ENCODE measurements at regions not wholly inside any gene's neighbourhood (a gene's known extent, or its start where the extent isn't known, plus 50 kb on each side); places are given as distances from the start of the nearest gene placed in this dataset.

GRCh38 chr4:43411226-43411625 lies 518.7 kb downstream of the GRXCR1 start:
- Histone ChIP-seq H3K4me2 (ENCODE audit: low read depth, low read length) (no peak overlapping the region), H3K4me3 (replicated peaks in 1 of 3; ENCODE audit: insufficient read depth in 1 of 3, low read depth in 2 of 3, low read length in 3 of 3) (no peak overlapping the region), H3K79me2 (ENCODE audit: insufficient read depth, low read length) (no peaks in the 10 kb centered on the region), H3K27me3 (ENCODE audit: control insufficient read depth in 1 of 2, insufficient read depth in 2 of 2, low read length in 2 of 2) (no peaks in the 10 kb centered on the region), H4K20me1 (ENCODE audit: insufficient read depth, low read length) (no peaks in the 10 kb centered on the region), H3K9me3 (ENCODE audit: low read length) (peaks cover 53% of the 10 kb centered on the region), H2AFZ (ENCODE audit: low read length) (no peak overlapping the region), H3K27ac (ENCODE audit: extremely low read length, insufficient read depth, low read length) (no peak overlapping the region), H3K9ac (ENCODE audit: insufficient read depth, low read depth, low read length) (no peak overlapping the region), H3K36me3 (replicated peaks in 1 of 2; ENCODE audit: control insufficient read depth in 1 of 2, insufficient read depth in 2 of 2, low read length in 2 of 2) (no peaks in the 10 kb centered on the region), H3K4me1 (ENCODE audit: insufficient read depth, low read length) (no peaks in the 10 kb centered on the region)
- FAIRE-seq (no peak), ATAC-seq (no peak), DNase-seq (ENCODE audit: low spot score) (no peak)
- CTCF ChIA-PET (ENCODE audit: low intra/inter-chr PET ratio, low total read pairs), result no interaction called here
- in situ Hi-C loops (cut with HindIII; ENCODE audit: extremely low pct_ligation_motif_present, low pct_unique_long_range_greater_than_20kb) (no loop called here), intact Hi-C loops (cut with micrococcal nuclease; ENCODE audit: unreplicated experiment) (no loop called here)
- BruUV-seq (replicated peaks), result no TSS peak
- POLR2A ChIA-PET, result no interaction called here
- TF ChIP-seq ZBTB7A (CRISPR knock-in tag; IDR thresholded peaks at IDR 0.05), result no peak
- no peak for TF ChIP-seq CENPT (CRISPR knock-in tag; IDR thresholded peaks at IDR 0.05; ENCODE audit: low read depth)
- TF ChIP-seq AKAP8 (CRISPR knock-in tag; IDR thresholded peaks at IDR 0.05), result no peak
- no peak for TF ChIP-seq ADNP (CRISPR knock-in tag; IDR thresholded peaks at IDR 0.05)
- TF ChIP-seq ARNT2 (CRISPR knock-in tag; IDR thresholded peaks at IDR 0.05; ENCODE audit: low read depth), result no peak
- TF ChIP-seq ZNF710 (CRISPR knock-in tag; IDR thresholded peaks at IDR 0.05; ENCODE audit: borderline replicate concordance), result no peak
- no peak for TF ChIP-seq ATF3 (CRISPR knock-in tag; IDR thresholded peaks at IDR 0.05)
- no peak for TF ChIP-seq CC2D1A (CRISPR knock-in tag; IDR thresholded peaks at IDR 0.05)
- no peak for TF ChIP-seq NCOA2 (CRISPR knock-in tag; IDR thresholded peaks at IDR 0.05)
- no peak for TF ChIP-seq FIP1L1 (IDR thresholded peaks at IDR 0.05; ENCODE audit: borderline replicate concordance, insufficient read depth, low read depth, low read length)
- TF ChIP-seq CSRNP2 (CRISPR knock-in tag; conservative IDR thresholded peaks at IDR 0.05; ENCODE audit: low read depth), result no peak
- TF ChIP-seq ZNF431 (CRISPR knock-in tag; IDR thresholded peaks at IDR 0.05; ENCODE audit: borderline replicate concordance, low read depth), result no peak
- no peak for TF ChIP-seq ZFP36L2 (CRISPR knock-in tag; IDR thresholded peaks at IDR 0.05)
- no peak for TF ChIP-seq LCORL (IDR thresholded peaks at IDR 0.05)
- no peak for TF ChIP-seq LCORL (CRISPR knock-in tag; IDR thresholded peaks at IDR 0.05)
- TF ChIP-seq ZNF280D (CRISPR knock-in tag; IDR thresholded peaks at IDR 0.05), result no peak
- TF ChIP-seq RARA (CRISPR knock-in tag; IDR thresholded peaks at IDR 0.05), result no peak
- TF ChIP-seq ZSCAN22 (CRISPR knock-in tag; IDR thresholded peaks at IDR 0.05), result no peak
- no peak for TF ChIP-seq ZBTB38 (CRISPR knock-in tag; IDR thresholded peaks at IDR 0.05)
- no peak for TF ChIP-seq BCL6 (CRISPR knock-in tag; IDR thresholded peaks at IDR 0.05)

All from HepG2 (cell line).